Pancreas (tissue), 10 donors: ENCODE measurements at regions not wholly inside any gene's neighbourhood (a gene's known extent, or its start where the extent isn't known, plus 50 kb on each side); places are given as distances from the start of the nearest gene placed in this dataset.

Experiments used
- ATAC-seq, 4 donors: fragments of 200-7000 bp; cut with Tn5 transposase; one replicate each; pipeline versions ENCODE4 v1.8.0 to v1.9.1; 2020; ENCODE audit warnings: mild to moderate bottlenecking in 4 of 4, moderate library complexity in 4 of 4
- DNase-seq, 6 donors: peaks; one replicate each; pipeline ENCODE4 v3.0.0-alpha.2; 2020
- FAIRE-seq: peaks from 2 replicates; lab custom pipeline; 2012; peaks lifted over from hg19 to GRCh38; lab: Jason Lieb, UNC
- H3K27ac ChIP-seq, 4 donors: fragments of 200-600 bp; sonication (generic); 1 replicate in 3 of 4; 2 replicates in 1 of 4; pipeline versions ENCODE4 v1.5.0 to v1.8.0; 2020
- H3K27me3 ChIP-seq, 4 donors: fragments of 200-600 bp; one replicate each; pipeline ENCODE4 v1.8.0; 2021
- H3K36me3 ChIP-seq, 3 donors: fragments of 200-600 bp; sonication (generic) in 1 of 3; one replicate each; pipeline versions ENCODE4 v1.5.0 to v1.8.0; 2020 to 2021
- H3K4me1 ChIP-seq, 3 donors: fragments of 200-600 bp; one replicate each; pipeline ENCODE4 v1.8.0; 2021
- H3K4me3 ChIP-seq, 4 donors: fragments of 200-600 bp; sonication (generic) in 2 of 4; one replicate each; pipeline versions ENCODE4 v1.5.0 to v1.8.0; 2020 to 2021
- H3K9me3 ChIP-seq, 4 donors: fragments of 200-600 bp; one replicate each; pipeline ENCODE4 v1.8.0; 2021
- WGBS, 2 donors: extraction: QIAGEN DNeasy Blood & Tissue Kit; methylation state at CpG; one replicate each; pipeline ENCODE4 v1.1.7; 2013; 5-methylcytosine and 5-hydroxymethylcytosine counted together
- intact Hi-C, 3 donors: fragments of 100-400 bp; cut with DNase I; formaldehyde crosslinking; loops; one replicate each; pipeline versions ENCODE4 v1.11.1 to v1.14.2; 2022
- TF ChIP-seq, protein P1 (sequence below), 4 donors: fragments of 200-600 bp; sonication (generic) in 3 of 4; IDR thresholded peaks; one replicate each; pipeline versions ENCODE4 v1.5.0 to v1.8.0; 2021; ENCODE audit warnings: antibody characterized with exemption in 4 of 4
- donor health status: healthy with polysubstance abuse.
- donor health status: DM: no; HTN: no; CAD: no; lungs with moderate emphysema.
- donor health status: DM: no; HTN: no; CAD: no.
- donor health status: control.
- donor health status: control.
- donor health status: Bipolar disorder and iron deficiency.
- donor health status: DM: yes; HTN: yes; CAD: no.
- donor health status: DM: no; HTN: no; CAD: no.
- donor health status: DM: no; HTN: no; CAD: no.
- donor health status: DM: yes; HTN: yes; CAD: no.

DNA sequence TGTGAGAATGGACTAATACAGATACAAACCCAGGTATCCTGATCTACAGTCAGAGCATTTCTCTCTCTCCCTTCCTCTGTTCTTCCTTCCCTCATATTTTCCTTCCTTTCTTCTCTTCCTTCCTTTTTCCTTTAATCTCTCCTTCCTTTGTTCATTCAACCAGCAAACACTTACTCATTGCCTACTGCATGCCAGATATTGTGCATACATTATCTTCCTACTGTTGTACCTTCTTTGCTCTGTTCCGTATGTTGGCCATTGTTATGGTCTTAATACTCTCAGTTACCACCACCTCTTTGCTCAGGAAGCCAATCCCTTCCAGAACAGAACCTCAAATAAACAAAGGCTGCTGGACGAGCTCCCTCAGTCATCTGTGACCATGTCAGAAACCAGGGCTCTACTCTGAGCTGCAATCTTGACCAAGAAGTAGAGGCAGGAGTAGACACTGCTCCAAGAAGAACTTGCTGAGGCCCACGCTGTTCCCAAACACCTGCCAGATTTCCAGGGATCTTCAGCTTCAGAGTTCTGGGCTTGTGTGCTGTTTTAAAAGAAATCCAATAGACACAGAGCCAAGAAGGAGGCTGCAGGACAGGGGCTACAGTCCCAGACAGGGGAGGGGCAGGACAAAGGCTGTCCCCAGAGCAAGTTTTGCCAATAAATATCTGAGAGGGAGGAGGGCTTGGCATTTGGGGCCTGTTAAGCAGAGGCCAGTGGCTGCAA, 526.7 kb upstream of the TBX3 start:
- Histone ChIP-seq H3K4me1 (no peaks in the 10 kb centered on the region), H3K27me3 (no peaks in the 10 kb centered on the region), H3K27ac (no peak overlapping the region), H3K36me3 (no peaks in the 10 kb centered on the region), H3K9me3 (no peaks in the 10 kb centered on the region), H3K4me3 (no peak overlapping the region)
- WGBS, 2 donors = 58 to 59% methylated on average over 3 of the region's 3 CpGs
- no peak for ATAC-seq
- FAIRE-seq = no peak
- TF ChIP-seq, protein P1, sequence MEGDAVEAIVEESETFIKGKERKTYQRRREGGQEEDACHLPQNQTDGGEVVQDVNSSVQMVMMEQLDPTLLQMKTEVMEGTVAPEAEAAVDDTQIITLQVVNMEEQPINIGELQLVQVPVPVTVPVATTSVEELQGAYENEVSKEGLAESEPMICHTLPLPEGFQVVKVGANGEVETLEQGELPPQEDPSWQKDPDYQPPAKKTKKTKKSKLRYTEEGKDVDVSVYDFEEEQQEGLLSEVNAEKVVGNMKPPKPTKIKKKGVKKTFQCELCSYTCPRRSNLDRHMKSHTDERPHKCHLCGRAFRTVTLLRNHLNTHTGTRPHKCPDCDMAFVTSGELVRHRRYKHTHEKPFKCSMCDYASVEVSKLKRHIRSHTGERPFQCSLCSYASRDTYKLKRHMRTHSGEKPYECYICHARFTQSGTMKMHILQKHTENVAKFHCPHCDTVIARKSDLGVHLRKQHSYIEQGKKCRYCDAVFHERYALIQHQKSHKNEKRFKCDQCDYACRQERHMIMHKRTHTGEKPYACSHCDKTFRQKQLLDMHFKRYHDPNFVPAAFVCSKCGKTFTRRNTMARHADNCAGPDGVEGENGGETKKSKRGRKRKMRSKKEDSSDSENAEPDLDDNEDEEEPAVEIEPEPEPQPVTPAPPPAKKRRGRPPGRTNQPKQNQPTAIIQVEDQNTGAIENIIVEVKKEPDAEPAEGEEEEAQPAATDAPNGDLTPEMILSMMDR (IDR thresholded peaks at IDR 0.05) = no peak
- intact Hi-C loops = no loop called here
- no peak for DNase-seq

DNA sequence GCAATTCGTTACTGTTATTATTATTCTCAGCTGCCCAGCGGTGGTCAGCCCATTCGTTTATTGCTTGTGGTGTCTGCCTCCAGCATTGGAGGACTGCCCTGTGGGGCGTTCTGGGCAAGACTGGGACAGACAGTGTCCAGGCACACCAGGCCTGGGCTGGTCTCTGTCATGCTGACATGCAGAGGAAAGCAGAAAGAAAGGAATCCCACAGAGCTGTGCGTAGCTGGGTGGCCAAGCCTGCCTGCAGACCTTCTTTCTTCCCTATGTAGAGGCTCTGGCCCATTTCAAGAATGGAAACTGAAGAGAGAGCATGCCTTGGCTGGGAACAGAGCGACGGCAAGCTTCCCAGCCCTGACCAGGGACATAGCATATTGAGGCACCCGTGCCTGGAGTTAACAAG, 525.3 kb upstream of the TBX3 start:
- ATAC-seq (no peak), DNase-seq (no peak), FAIRE-seq (no peak)
- WGBS, 2 donors = 76 to 77% methylated on average over 8 of the region's 8 CpGs
- Histone ChIP-seq H3K9me3 (no peaks in the 10 kb centered on the region), H3K4me1 (no peaks in the 10 kb centered on the region), H3K36me3 (no peaks in the 10 kb centered on the region), H3K27me3 (no peaks in the 10 kb centered on the region), H3K4me3 (no peak overlapping the region), H3K27ac (no peak overlapping the region)
- TF ChIP-seq, protein P1 (IDR thresholded peaks at IDR 0.05) = no peak
- intact Hi-C loops = no loop called here

DNA sequence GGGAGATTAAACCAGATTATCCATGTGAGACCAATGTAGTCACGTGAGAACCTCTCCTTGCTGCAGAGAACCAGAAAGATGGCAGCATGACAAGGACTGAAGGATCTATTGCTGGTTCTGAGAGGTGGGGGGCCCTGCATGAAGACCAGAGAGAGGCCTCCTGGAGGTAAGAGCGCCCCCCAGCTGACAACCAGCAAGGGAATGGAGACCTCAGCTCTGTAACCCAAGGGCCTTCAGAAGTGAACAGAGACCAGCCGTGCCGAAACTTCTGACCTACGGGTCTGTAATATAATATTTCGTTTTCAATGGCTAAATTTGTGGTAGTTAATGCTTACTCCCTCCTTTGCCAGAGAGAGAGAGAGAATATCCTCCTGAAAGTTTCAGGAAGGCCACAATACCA, 524.1 kb upstream of the TBX3 start:
- no peak for ATAC-seq
- 74 to 79% methylated on average over 6 of the region's 6 CpGs for WGBS, 2 donors
- no peaks in the 10 kb centered on the region for H3K4me1 ChIP-seq
- H3K9me3 ChIP-seq = no peaks in the 10 kb centered on the region
- H3K27me3 ChIP-seq = no peaks in the 10 kb centered on the region
- H3K4me3 ChIP-seq = no peak overlapping the region
- H3K36me3 ChIP-seq = no peaks in the 10 kb centered on the region
- no peak for FAIRE-seq
- DNase-seq = no peak
- TF ChIP-seq, protein P1 (IDR thresholded peaks at IDR 0.05) = no peak
- no peak overlapping the region for H3K27ac ChIP-seq
- intact Hi-C loops = no loop called here

DNA sequence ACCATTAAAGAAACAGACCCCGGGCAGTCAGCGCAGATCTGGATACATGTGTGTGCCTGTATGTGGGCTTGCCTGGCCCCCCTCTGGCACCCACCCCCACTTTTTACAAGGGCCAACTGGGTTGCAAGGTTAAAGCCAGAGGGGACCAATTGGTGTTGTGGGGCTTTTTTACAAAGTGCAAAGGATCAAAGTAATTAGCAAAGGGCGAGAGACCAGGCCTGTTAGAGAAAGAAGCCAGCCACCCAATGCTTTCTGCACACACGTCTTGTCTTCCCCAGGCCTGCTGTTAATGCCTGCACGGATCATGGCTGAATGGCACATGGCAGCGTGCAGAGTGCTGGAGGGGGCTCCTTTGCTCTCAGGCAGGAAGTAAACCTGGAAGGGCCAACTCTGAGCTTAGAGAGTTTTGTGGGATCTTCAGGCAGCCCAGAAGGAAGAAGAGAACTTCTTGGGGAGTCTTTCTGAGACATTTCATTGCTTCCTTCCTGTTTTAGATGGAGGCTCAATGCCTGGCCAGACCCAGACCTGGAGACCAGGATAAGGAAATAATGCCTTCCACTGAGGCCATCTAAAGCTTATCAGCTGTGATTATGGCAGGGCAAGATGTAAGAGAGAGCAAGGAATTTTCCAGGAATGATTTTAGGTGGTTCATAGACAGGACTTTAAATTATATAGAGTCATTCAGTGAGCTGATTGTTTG, 523.4 kb upstream of the TBX3 start:
- Histone ChIP-seq H3K9me3 (no peaks in the 10 kb centered on the region), H3K36me3 (no peaks in the 10 kb centered on the region), H3K4me1 (no peaks in the 10 kb centered on the region), H3K27me3 (no peaks in the 10 kb centered on the region), H3K27ac (no peak overlapping the region), H3K4me3 (no peak overlapping the region)
- TF ChIP-seq, protein P1 (IDR thresholded peaks at IDR 0.05) = no peak
- no peak for FAIRE-seq
- ATAC-seq = no peak
- DNase-seq = no peak
- intact Hi-C loops = no loop called here
- 76 to 81% methylated on average over 6 of the region's 6 CpGs for WGBS, 2 donors

DNA sequence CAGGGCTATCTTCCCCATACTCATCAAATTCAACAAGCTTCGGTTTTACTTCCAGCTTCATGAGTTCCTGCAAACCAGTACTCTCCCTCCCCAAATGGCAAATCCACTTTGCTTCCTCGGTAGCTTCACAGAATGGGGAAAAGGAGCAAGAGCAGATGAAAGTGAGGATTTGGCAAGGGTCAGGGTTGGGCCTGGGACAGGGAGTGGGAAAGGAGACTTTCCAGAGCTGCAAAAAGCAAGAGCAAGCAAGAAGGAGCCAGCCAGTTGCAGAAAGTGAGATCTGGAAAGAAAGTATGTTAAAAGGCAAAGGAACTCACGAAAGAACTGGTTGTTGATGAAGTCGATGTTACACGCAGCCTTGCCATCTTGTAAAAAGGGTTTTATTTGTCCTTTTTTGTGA, 522.8 kb upstream of the TBX3 start:
- intact Hi-C loops = no loop called here
- FAIRE-seq (no peak), DNase-seq (no peak), ATAC-seq (no peak)
- TF ChIP-seq, protein P1 (IDR thresholded peaks at IDR 0.05) = no peak
- H3K36me3 ChIP-seq = no peaks in the 10 kb centered on the region
- no peak overlapping the region for H3K27ac ChIP-seq
- H3K27me3 ChIP-seq = no peaks in the 10 kb centered on the region
- H3K4me1 ChIP-seq = no peaks in the 10 kb centered on the region
- H3K9me3 ChIP-seq = no peaks in the 10 kb centered on the region
- no peak overlapping the region for H3K4me3 ChIP-seq
- 73 to 79% methylated on average over 5 of the region's 5 CpGs for WGBS, 2 donors
